Loucy (cell line): ENCODE measurements at regions not wholly inside any gene's neighbourhood (a gene's known extent, or its start where the extent isn't known, plus 50 kb on each side); places are given as distances from the start of the nearest gene placed in this dataset.

ENCODE experiments used
- H2AFZ ChIP-seq: fragments of 200-600 bp; sonication (generic); 2 replicates; pipeline ENCODE4 v1.6.0; 2016; ENCODE audit warnings: antibody characterized with exemption, mild to moderate bottlenecking, low read length, moderate library complexity
- H3F3A ChIP-seq: fragments of 200-600 bp; 2 replicates; pipeline ENCODE4 v1.6.0; 2016; ENCODE audit warnings: antibody characterized with exemption, low read depth, mild to moderate bottlenecking
- H3K27me3 ChIP-seq: fragments of 200-600 bp; sonication (generic); 2 replicates; pipeline ENCODE4 v1.6.1; 2014; ENCODE audit warnings: low read length, mild to moderate bottlenecking; ENCODE audit not compliant: insufficient read depth, poor library complexity, severe bottlenecking
- H3K36me3 ChIP-seq: fragments of 200-600 bp; sonication (generic); 2 replicates; pipeline ENCODE4 v1.6.1; 2016; ENCODE audit warnings: low read length; ENCODE audit not compliant: insufficient read depth
- H3K4me1 ChIP-seq: fragments of 200-600 bp; sonication (generic); 2 replicates; pipeline ENCODE4 v1.5.1; 2014; ENCODE audit warnings: low read length, mild to moderate bottlenecking; ENCODE audit not compliant: insufficient read depth, poor library complexity, severe bottlenecking
- H3K4me2 ChIP-seq: fragments of 200-600 bp; sonication (generic); 2 replicates; pipeline ENCODE4 v1.6.0; 2014; ENCODE audit warnings: antibody characterized with exemption, low read length, low read depth, mild to moderate bottlenecking; ENCODE audit not compliant: poor library complexity, severe bottlenecking
- H3K4me3 ChIP-seq: fragments of 200-600 bp; sonication (generic); 2 replicates; pipeline ENCODE4 v1.5.1; 2014; ENCODE audit warnings: low read length, mild to moderate bottlenecking, mixed read lengths; ENCODE audit not compliant: poor library complexity, severe bottlenecking
- H3K79me2 ChIP-seq: fragments of 200-600 bp; sonication (generic); 2 replicates; pipeline ENCODE4 v1.6.1; 2014; ENCODE audit warnings: low read length; ENCODE audit not compliant: insufficient read depth
- H3K9ac ChIP-seq: fragments of 200-600 bp; sonication (generic); 2 replicates; pipeline ENCODE4 v1.6.0; 2014; ENCODE audit warnings: mild to moderate bottlenecking, low read depth, low read length, moderate library complexity; ENCODE audit not compliant: poor library complexity, severe bottlenecking
- H3K9me2 ChIP-seq: fragments of 200-600 bp; sonication (generic); replicated peaks from 2 replicates; pipeline ENCODE4 v1.6.1; 2016; ENCODE audit warnings: low read depth, low read length, mixed read lengths
- H3K9me3 ChIP-seq: fragments of 200-600 bp; sonication (generic); 2 replicates; pipeline ENCODE4 v1.6.1; 2014; ENCODE audit warnings: mild to moderate bottlenecking, antibody characterized with exemption, low read length, low read depth; ENCODE audit not compliant: insufficient read depth
- H4K20me1 ChIP-seq: fragments of 200-600 bp; sonication (generic); 2 replicates; pipeline ENCODE4 v1.6.0; 2014; ENCODE audit warnings: antibody characterized with exemption, low read length, mild to moderate bottlenecking; ENCODE audit not compliant: insufficient read depth, poor library complexity, severe bottlenecking
- EZH2phosphoT487 ChIP-seq: fragments of 200-600 bp; IDR thresholded peaks from 2 replicates; pipeline ENCODE4 v1.6.1; 2018; ENCODE audit warnings: antibody characterized with exemption, mild to moderate bottlenecking, moderate library complexity, borderline replicate concordance
- TF ChIP-seq, protein P1 (sequence below): fragments of 200-600 bp; sonication (generic); conservative IDR thresholded peaks from 2 replicates; pipeline ENCODE4 v1.5.1; 2014; ENCODE audit warnings: mild to moderate bottlenecking, antibody characterized with exemption, low read length

DNA sequence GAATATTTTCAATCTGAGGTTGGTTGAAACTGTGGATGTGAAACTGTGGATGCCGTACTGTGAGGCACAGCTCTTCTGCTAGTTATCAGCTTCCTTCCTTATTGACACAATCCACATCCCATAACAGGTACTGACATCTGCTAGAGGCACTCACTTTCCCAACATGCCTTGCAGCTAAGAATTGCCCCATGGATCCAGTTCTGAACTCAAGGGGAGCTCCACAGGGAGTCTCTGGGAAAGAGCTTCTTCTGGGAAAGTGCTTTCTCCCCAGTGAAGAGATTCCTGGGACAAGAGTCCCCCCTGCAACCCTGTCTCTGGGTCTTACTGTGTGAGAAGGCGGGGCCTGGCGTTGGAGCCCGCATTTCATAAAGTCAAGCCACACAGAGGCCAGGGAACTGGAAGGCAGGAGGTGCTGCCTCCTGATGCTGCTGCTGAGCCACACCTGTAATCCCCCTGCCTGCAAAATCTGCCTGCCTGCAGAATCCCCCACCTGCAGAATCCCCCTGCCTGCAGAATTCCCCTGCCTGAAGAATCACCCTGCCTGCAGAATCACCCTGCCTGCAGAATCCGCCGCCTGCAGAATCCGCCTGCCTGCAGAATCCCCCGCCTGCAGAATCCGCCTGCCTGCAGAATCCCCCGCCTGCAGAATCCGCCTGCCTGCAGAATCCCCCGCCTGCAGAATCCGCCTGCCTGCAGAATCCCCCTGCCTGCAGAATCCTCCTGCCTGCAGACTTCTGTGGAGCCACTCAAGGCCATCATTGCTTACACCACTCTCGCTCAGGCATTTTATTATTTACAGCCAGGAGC is 305.4 kb downstream of the FOXL1 start:
- TF ChIP-seq, protein P1, sequence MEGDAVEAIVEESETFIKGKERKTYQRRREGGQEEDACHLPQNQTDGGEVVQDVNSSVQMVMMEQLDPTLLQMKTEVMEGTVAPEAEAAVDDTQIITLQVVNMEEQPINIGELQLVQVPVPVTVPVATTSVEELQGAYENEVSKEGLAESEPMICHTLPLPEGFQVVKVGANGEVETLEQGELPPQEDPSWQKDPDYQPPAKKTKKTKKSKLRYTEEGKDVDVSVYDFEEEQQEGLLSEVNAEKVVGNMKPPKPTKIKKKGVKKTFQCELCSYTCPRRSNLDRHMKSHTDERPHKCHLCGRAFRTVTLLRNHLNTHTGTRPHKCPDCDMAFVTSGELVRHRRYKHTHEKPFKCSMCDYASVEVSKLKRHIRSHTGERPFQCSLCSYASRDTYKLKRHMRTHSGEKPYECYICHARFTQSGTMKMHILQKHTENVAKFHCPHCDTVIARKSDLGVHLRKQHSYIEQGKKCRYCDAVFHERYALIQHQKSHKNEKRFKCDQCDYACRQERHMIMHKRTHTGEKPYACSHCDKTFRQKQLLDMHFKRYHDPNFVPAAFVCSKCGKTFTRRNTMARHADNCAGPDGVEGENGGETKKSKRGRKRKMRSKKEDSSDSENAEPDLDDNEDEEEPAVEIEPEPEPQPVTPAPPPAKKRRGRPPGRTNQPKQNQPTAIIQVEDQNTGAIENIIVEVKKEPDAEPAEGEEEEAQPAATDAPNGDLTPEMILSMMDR = no peak
- TF ChIP-seq EZH2phosphoT487 = no peak
- H3K79me2 ChIP-seq = no peaks in the 10 kb centered on the region
- H3K27me3 ChIP-seq = no peaks in the 10 kb centered on the region
- H3K9me3 ChIP-seq = no peaks in the 10 kb centered on the region
- no peaks in the 10 kb centered on the region for H4K20me1 ChIP-seq
- no peaks in the 10 kb centered on the region for H3F3A ChIP-seq
- H3K36me3 ChIP-seq = no peaks in the 10 kb centered on the region
- no peak overlapping the region for H3K9ac ChIP-seq
- no peak overlapping the region for H3K4me2 ChIP-seq
- no peak overlapping the region for H3K4me3 ChIP-seq
- no peak overlapping the region for H2AFZ ChIP-seq
- no peaks in the 10 kb centered on the region for H3K9me2 ChIP-seq
- no peaks in the 10 kb centered on the region for H3K4me1 ChIP-seq

DNA sequence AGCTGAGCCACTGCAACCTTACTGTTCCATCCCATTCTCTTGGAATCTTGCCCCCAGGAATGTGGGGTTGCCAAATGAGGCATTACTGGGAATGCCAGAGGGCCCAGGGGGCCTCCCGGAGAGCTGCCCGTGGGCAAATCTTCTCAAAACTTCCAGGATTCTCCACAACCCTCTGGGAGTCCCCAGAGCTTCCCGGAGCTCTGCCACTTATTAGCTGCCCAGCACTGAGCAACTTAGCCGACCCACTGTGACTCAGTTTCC is 306.0 kb downstream of the FOXL1 start:
- Histone ChIP-seq H3K4me2 (no peak overlapping the region), H3K9me3 (no peaks in the 10 kb centered on the region), H3K79me2 (no peaks in the 10 kb centered on the region), H3K4me3 (no peak overlapping the region), H4K20me1 (no peaks in the 10 kb centered on the region), H3K36me3 (no peaks in the 10 kb centered on the region), H3K9ac (no peak overlapping the region), H3K9me2 (no peaks in the 10 kb centered on the region), H3K4me1 (no peaks in the 10 kb centered on the region), H3K27me3 (no peaks in the 10 kb centered on the region), H3F3A (no peaks in the 10 kb centered on the region), H2AFZ (no peak overlapping the region)
- TF ChIP-seq, protein P1 = no peak
- no peak for TF ChIP-seq EZH2phosphoT487

DNA sequence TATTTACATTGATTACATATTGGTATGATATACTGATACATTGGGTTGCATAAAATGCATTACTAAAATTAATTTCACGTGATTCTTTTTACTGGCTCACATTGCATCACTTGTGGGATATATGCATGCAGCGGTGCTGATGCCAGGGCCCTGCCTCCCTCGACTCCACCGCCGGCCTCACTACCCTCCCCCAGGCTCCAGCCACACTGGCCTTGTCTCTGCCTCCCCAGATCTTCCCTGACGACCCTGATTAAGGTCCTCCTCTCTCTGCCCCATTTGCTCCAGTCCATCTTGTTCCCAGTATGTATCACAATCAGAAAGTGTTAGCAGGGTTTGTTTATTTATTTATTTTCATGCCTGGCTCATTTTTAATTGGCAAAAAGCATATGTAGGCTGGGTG is 306.8 kb downstream of the FOXL1 start:
- H3K4me3 ChIP-seq = no peak overlapping the region
- H3K9ac ChIP-seq = no peak overlapping the region
- no peak overlapping the region for H3K4me2 ChIP-seq
- H3K9me2 ChIP-seq = no peaks in the 10 kb centered on the region
- H3K36me3 ChIP-seq = no peaks in the 10 kb centered on the region
- H3K27me3 ChIP-seq = no peaks in the 10 kb centered on the region
- H2AFZ ChIP-seq = no peak overlapping the region
- H3K9me3 ChIP-seq = no peaks in the 10 kb centered on the region
- no peaks in the 10 kb centered on the region for H4K20me1 ChIP-seq
- no peaks in the 10 kb centered on the region for H3K4me1 ChIP-seq
- no peaks in the 10 kb centered on the region for H3K79me2 ChIP-seq
- no peaks in the 10 kb centered on the region for H3F3A ChIP-seq
- TF ChIP-seq EZH2phosphoT487 = no peak
- TF ChIP-seq, protein P1 = no peak
